ENCODE measurements at regions not wholly inside any gene's neighbourhood (a gene's known extent, or its start where the extent isn't known, plus 50 kb on each side); places are given as distances from the start of the nearest gene placed in this dataset.

DNA sequence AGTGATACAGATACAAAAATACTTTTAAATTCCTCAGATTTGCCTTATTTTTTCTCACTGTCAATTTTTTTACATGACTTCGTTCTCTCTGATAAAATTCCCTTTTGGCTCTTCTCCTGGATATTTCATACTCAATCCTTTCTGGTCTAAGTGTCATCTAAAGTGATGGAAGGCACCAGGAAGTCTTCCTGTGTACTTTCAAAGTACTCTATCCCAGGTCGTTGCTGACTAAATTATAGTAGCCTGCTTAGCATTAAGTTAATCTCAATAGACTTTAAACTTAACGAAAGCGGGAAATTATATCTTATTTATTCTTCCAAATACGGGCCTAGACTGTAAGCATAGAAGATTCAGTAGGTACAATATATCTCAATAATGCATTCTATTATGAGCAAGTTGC is 67.8 kb downstream of the CASP12 start:
- no peak for DNase-seq (ENCODE audit: extremely low read depth in 1 of 2, low read depth in 1 of 2)

DNA sequence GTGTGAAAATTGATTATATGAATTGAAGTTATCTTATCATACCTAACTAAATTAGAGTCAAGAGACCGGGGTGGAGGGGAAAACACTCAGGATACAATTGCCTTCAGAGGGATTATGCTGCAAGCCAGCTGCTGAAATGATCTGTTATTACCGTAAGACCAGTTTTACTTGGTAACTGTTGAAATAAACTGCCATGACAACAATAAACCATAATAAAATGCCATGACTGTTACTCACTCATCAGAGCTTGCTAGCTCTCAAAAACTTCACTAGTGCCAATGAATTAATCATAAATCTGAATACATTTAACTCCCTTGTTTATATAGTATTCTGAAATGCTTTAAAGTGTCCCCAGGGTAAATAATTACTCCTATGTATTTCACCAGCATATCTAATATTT is 68.2 kb downstream of the CASP12 start:
- no peak for DNase-seq (ENCODE audit: extremely low read depth in 1 of 2, low read depth in 1 of 2)

DNA sequence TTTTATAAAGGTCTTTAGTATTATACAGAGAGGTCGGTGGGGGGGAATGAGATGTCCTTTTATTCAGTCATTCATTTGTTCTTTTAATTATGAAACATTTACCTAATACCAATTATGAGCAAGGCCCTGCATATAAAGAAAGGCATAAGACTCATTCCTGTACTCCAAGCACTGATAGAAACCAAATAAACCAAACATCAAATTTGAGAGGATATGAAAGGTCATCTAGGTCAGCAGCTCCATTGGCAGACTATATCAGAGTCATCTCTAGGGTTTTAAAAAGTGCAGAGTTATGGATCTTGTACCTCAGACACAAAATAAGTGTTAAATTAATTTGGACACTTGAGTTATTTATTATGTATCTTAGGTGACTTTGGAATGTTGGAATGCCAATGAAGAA is 71.5 kb downstream of the CASP12 start:
- DNase-seq (ENCODE audit: extremely low read depth in 1 of 2, low read depth in 1 of 2), result no peak

DNA sequence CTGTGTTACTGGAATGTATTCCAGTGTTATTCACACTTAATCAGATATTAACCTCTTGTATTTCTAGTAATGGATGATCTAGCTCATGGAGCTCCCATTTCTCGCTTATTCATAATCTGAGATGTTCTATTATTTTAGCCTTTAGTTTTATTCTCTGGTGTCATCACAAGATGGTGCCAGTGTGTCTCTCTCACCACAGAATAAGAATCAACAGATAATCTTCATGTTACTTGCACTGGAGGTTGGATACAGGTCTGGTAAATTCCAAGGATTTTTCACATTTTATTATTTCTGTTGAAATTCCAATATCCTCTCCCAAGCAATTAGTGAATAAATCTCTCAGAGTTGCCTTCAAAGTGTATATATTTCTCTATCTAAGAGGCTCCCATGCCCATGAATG is 74.6 kb downstream of the CASP12 start:
- no peak for DNase-seq (ENCODE audit: extremely low read depth in 1 of 2, low read depth in 1 of 2)

DNA sequence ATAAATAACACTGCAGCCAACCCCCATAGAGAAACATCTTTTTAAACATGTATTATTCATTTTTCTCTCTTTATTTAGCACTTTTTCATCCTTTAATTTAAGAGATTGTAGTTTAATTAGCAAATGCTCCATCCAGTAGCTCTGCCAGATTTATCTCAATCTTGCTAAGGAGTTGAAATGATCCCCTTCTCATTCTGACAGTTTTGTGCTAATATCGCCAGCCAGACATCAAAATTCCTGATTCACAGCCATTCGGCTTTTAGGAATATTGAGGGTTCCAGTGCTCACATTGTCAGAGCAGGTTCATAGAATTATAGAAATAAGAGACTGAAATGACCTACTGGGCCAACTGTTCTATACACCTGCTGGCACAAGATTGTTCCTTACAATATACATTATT is 77.8 kb downstream of the CASP12 start:
- DNase-seq (ENCODE audit: extremely low read depth in 1 of 2, low read depth in 1 of 2), result no peak

DNA sequence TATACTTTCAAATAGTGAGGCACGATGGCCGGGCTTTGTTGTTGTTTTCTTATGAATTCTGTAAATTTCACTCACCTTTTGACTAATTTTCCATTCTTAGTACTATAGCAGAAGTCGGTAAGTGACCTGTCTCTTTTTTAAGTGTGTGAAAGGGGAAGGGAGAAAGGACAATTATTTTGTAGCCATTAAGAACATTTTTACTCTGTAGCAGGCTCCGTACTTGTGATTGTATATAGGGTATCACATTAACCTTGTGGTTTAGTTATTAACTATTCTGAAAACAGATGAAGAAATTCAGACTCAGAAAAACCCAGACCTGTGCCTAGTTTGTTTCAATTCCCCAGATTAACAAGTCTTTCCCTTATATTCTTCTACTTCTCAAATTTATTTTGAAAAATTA is 78.7 kb downstream of the CASP12 start:
- DNase-seq (ENCODE audit: extremely low read depth in 1 of 2, low read depth in 1 of 2), result no peak

DNA sequence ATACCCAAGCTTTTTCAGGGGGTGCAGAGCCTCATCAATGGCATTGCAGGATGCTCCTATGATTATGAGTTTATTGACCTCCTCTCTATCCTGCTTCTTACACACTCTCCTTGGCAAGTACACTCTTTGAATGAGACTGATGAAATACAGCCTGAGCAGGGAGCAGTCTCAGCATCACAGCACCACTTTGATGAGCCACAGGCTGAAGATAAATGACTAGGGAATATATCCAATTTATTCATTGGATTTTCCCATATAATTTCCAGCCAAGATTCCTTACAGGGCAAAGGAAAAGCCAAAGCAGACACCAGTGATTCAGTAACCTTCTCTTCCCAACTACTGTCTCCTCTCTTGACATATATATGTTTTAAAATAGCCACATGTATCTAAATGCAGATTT is 79.2 kb downstream of the CASP12 start:
- DNase-seq (ENCODE audit: extremely low read depth in 1 of 2, low read depth in 1 of 2), result no peak

DNA sequence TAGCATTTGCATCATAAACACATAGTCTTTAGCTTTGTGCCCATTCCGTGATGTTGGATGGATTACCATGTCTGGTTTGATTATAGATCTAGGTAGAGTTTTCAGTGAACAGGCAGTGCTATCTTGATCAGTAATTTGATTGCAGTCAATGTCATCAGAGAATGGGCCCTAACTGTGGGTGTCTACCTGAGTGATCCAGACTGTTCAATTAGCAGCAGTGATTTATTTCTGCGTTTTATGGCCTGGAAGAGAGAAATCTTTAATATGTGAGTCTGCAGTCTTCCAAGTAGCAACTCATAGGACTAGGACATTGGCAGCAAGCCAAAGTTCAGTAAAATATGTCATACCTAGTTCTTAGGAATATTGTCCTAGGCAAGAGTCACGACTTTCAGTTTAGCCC is 80.3 kb downstream of the CASP12 start:
- DNase-seq (ENCODE audit: extremely low read depth in 1 of 2, low read depth in 1 of 2), result no peak

DNA sequence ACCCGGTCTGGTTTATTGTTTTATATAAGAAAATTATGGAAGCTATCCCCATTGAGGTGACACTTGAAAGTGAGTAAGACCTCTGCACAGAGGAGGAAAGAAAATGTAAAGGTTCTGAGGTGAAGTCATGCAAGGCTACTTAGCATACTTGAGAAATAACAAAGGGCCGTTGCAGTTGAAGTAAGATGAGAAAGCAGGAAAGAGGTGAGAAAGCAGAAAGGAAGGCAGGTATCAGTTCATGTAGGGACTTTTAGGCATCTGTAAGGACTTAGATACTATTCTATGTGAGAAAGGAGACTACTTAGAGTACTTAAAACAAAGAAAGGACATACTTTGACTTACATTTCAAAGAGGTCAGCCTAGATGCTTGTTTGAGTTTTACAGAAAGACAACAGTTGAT is 84.7 kb downstream of the CASP12 start:
- no peak for DNase-seq (ENCODE audit: extremely low read depth in 1 of 2, low read depth in 1 of 2)

DNA sequence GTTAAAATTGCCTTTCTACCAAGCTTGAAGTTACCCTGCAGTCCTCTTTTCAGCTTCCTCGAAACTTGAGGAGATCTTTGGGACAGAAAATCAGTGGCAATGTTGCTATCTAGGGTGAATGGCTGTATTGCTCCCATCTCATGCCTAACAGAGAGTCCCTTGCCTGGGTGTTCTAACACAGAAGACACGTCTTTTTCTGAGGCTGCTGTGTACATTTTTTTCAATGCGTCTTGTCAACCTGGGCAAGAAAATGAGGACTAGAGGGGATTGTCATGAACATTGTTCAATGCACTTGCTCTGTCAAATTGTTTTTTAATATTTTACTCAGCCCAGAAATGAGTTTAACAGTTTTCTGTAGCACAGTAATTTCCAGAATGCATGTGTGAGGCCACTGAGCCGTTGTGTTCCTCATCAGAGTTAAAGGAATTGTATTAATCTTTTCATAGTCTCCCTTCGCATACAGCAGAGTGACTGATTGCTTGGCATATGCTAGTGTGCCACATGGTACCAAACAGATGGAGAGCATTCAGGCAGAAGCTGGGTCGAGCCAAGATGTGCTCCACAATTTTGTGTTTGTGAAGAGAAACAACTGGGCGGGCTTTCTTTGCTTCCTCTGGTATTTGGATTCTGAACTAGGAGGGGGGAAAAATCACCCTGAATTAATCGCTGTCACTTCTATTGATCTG is 86.0 kb downstream of the CASP12 start:
- DNase-seq (ENCODE audit: extremely low read depth in 1 of 2, low read depth in 1 of 2), result no peak

DNA sequence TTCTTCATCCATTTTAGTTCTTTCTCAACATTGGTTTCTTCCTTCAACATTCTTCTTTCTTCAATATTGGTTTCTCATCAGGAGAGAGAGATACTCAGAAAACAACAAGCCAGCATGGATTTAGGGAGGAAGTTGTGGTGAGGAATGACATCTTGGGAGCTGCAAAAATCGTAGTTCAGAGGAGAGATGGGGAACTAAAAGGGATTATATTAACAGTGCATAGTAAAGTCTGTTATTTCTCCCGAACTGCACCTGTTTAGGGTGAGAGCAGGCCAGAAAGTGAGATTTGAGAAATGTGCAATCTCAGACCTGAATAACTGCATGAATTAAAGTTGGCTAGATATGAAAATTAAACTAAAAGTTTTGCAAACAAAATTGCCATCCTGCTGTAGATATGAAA is 94.5 kb downstream of the CASP12 start:
- no peak for DNase-seq (ENCODE audit: extremely low read depth in 1 of 2, low read depth in 1 of 2)

DNA sequence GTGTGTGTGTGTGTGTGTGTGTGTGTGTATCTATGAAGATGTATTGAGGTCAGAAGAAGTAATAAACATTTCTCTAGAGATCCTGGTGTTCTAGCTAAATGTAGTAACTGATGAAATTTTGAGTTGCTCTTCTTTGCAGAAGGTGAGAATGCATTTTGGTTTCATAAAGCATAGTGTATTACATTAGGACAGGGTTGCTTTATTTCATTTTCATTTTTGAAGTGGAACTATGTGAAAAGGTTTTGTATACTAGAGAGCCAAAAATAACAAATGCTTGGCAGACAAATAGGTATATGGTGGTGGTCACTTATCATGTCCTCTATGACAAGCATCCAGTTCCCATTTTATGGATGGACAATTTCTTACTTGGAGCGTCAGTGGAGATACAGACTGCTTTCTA is 99.0 kb downstream of the CASP12 start:
- DNase-seq (ENCODE audit: extremely low read depth in 1 of 2, low read depth in 1 of 2), result no peak

DNA sequence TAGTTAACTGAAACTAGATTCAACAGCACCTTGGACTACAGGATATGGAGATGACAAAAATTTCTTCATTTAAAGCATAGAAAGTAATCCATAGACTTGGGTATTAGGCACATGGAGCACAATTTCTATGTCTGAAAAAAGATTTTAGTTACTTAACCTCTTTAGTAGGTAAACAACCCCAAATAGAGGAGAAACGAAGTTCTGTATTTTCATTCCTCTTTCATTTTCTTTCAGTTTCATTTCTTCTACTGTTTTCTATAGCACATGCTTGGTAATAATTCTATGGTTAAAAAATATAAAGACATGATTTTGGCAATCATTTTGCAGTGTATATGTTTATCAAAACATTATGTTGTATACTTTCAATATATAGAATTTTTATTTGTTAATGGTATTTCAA is 99.5 kb downstream of the CASP12 start:
- no peak for DNase-seq (ENCODE audit: extremely low read depth in 1 of 2, low read depth in 1 of 2)

DNA sequence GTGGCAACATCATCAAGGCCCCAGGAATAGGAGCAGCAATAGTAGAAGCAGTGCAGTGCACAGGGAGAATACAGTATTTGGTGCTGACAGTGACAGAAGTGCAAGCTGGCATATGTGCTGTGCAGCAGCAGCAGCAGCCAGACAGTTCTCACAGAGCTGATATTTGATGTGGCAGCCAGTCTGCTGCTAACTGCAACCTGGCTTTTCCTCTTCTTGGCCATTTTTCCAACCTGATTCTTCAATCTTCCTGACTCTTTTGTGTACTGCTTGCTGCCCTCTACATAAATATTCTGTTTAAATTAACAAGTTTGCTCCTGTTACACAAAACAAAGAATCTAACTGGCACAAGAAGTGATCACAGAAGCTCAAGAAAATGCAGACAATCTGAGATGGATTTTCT is 102.0 kb downstream of the CASP12 start:
- DNase-seq (ENCODE audit: extremely low read depth in 1 of 2, low read depth in 1 of 2), result no peak

DNA sequence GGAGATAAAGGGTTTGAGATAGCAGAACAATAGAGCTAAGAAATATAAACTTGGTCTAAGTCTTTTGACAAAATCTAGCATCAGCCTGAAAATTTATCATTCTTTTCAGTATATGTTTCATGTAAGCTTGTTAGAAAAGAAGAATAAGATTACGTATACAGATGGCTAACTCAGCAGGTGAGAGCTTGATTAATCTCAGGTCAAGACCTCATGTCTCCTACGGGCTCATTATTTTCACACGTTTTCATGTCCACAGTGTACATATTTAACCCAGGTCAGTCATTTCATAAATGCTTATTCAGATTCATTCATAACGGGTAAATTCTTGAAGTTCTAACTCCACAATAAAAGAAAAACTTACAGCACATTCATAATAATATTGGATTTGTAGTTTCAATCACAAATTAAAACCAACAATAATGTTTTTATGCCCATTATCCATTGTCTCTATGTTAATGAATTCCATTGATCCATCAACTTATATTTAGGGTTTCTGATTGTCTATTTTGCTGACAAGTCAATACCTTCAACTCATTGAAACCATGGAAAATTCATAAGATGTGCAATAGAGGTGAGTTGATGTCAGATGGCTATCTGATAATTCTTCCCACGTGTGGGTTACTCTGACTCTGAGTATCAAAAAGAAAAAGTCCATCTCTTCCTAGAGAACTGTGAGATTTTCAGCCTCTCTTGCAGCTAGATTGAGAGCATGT is 102.6 kb downstream of the CASP12 start:
- no peak for DNase-seq (ENCODE audit: extremely low read depth in 1 of 2, low read depth in 1 of 2)

DNA sequence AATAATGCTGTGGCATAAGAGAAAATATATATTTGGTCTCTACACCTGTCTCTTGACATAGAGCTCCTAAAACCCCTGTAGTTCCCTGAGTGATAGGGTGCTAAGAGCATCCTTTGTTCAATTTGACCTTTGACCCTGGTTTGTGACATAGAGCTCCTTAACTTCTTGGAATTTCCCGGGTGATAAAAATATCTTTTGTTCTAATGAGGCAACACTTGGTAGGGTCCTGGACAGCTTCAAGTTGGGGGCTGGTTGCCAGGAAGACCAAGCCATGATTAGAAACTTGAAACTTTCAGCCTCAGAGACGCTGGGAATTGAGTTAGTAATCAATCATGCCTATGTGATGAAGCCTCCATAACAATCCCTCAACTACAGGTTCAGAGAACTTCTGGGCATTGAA is 105.4 kb downstream of the CASP12 start:
- DNase-seq (ENCODE audit: extremely low read depth in 1 of 2, low read depth in 1 of 2), result no peak

DNA sequence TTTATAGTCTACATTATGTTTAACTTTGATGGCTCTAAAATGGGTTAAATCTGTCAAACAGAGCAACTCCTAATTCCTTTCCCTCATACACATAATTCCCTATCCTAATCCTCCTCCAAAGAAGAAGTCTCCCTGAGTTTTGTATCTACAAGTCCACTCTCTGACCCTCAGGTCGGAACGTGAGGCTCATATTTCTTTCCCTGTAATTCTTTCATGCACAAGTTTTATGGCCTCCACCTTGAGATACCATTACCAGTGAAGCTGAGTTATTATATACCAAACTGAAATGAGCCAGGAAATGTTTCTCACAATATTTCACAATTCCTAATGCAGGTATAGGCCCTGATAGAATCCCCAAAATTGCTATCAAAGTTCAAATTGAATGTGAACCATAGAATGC is 106.4 kb downstream of the CASP12 start:
- no peak for DNase-seq (ENCODE audit: extremely low read depth in 1 of 2, low read depth in 1 of 2)

DNA sequence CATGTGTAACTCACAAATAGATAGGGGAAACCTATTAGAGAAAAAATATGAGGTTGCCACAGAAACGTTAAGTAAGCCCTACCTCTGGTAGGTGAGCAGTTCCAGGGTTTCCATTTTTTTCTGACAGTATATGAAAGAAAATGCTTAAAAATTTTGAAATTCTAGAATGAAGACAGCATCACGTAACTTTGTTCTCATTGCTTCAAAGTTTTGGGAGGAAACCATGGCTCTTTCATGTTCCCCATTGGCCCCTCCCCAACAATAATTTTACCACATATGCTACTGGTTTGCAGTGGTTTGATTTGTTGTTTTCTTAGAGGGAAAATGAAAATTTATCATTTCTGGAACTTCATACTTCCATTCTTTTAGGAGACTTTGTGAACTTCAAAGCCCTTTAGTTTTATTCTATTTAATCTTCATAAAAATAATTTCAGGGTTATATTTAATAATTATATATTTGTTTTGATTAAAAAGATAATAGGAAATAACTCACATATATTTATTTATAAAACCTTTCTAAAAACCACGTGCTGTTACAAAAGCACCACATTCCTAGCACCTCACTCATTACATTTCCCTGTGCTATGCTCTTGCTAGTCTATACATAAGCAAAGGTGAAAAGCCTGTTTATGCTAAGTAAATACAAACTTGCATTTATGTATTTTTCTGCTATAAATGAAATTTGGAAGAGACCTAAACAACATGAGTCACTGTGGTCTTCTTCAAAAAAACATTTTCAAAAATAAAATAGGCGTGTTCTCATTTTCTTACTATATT is 113.4 kb downstream of the CASP12 start:
- DNase-seq (ENCODE audit: extremely low read depth in 1 of 2, low read depth in 1 of 2), result no peak

DNA sequence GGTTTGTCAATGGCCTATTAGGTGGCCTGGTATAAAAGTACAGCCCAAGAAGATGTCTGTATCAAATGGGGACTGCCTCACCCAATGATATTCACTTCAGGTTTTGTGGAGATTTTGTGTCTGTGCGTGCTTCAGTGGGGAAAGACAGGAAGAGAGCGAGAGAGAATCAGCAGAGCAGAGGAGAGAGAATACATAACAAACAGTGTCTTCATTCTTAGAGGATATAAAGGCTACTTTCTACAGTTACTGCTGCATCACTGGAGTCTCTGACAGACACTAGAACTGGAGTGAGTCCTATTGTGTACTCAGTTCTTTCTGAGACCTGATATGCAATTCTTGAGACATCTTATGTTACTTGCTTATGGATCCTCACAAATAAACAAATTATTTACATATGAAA is 115.0 kb downstream of the CASP12 start:
- DNase-seq (ENCODE audit: extremely low read depth in 1 of 2, low read depth in 1 of 2), result no peak

DNA sequence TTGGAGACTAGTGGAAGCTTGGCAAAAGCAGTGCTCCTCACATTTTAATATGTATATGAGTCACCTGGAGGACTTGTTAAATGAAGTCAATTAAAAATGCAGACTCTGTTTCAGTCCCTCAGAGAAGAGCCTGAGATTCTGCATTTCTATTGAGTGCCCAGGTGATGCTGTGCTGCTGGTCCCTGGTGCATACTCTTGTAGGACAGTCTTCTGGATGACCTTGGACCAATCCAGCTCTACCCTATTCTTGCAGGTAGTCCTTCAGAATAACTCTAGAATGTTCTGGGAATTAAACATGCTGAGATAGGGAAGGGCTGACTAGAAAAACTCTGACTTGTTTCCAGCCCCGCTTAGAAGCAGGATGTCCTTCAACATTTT is 115.9 kb downstream of the CASP12 start:
- DNase-seq (ENCODE audit: extremely low read depth in 1 of 2, low read depth in 1 of 2), result no peak

DNA sequence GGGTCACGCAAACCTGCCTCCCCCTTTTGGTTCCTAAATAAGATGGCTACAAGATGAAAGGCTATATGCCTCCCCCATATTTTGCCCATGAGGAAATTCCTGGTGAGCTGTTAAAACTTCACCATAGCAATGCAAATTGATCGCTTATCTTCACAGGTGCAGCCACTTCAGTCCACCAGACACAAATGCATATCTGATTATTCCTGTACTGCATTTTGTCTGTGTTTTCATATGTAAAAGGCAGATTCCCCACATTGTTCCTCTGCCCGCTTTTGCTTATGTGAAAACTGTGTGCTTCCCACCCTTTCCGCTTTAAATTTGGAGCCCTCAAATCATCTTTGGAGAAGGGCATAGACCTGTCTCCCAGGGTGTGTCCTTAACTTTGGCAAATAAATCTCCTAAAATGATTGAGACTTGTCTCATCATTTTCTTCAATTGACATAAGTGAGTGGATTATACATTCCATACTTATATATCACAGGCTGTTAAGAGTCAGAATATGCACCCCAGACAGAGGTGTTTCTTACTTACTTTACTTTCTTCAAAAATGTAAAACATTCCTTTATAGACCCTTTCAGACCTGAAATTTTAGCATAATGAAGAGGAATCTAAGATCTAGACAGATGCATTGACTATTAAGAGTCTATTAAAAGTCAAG is 116.4 kb downstream of the CASP12 start:
- no peak for DNase-seq (ENCODE audit: extremely low read depth in 1 of 2, low read depth in 1 of 2)

DNA sequence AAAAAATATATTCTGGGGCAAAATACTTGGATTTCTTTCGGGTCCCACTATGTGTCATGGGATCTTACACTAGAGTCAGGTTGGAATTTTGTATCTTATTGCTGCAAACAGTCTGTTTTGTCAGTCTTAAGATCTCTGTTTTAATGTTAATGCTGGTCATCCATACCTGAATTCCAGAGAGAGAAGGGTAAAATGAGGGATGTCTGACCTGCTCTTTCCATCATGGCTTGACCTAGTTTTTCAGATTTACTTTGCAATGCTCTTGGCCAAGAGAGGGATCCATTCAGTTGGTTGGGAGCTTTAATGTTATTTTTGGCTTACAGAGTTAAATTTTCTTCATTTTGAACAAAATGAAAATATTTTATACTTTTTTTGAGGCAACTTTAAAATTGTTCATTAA is 117.2 kb downstream of the CASP12 start:
- no peak for DNase-seq (ENCODE audit: extremely low read depth in 1 of 2, low read depth in 1 of 2)
